ENCODE measurements at regions not wholly inside any gene's neighbourhood (a gene's known extent, or its start where the extent isn't known, plus 50 kb on each side); places are given as distances from the start of the nearest gene placed in this dataset.

DNA sequence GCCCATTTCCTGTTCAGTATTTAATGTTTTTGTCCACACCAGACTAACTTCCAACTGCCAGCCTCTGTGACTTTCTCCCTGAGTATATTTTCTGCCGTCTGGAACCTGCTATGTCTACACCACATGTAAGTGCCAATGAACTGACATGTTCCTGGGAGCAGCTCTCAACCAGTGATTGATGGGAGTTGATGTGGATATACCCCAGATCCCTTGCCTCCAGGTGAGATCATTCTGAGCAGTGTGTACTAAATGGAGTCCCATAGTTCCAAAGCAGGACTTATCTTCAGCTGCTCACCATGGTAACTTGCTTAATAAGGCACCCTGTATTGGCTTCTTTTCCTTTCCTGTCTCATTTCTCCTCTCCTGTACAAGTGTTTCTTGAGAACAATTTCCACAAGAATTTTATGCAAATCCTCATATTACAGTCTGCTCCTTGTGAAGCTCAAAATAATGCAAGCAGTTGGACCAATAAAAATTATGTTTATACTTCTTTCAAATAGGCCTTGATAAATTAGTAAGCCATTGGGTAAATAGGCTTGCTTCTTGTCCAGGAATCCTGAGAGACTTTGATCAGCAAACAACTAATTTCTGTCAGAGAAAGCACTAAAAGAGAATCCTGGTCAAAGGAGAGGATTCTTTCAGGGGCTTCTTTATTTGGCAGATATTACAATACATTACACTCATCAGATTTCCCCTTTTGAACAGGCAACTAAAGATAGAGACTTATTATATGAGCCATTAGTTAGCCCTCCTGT lies 911.7 kb upstream of the NDST4 start:
- Histone ChIP-seq H3K9me3 (no peaks in the 10 kb centered on the region), H3K4me3 (no peak overlapping the region), H3K27ac (no peak overlapping the region), H3K4me1 (replicated peaks) (no peaks in the 10 kb centered on the region), H3K36me3 (no peaks in the 10 kb centered on the region), H3K27me3 (replicated peaks; ENCODE audit: insufficient read depth) (no peaks in the 10 kb centered on the region)
- TF ChIP-seq POLR2AphosphoS5 (IDR thresholded peaks at IDR 0.05) (no peak), POLR2A (IDR thresholded peaks at IDR 0.05) (no peak)
- TF ChIP-seq, protein P1, sequence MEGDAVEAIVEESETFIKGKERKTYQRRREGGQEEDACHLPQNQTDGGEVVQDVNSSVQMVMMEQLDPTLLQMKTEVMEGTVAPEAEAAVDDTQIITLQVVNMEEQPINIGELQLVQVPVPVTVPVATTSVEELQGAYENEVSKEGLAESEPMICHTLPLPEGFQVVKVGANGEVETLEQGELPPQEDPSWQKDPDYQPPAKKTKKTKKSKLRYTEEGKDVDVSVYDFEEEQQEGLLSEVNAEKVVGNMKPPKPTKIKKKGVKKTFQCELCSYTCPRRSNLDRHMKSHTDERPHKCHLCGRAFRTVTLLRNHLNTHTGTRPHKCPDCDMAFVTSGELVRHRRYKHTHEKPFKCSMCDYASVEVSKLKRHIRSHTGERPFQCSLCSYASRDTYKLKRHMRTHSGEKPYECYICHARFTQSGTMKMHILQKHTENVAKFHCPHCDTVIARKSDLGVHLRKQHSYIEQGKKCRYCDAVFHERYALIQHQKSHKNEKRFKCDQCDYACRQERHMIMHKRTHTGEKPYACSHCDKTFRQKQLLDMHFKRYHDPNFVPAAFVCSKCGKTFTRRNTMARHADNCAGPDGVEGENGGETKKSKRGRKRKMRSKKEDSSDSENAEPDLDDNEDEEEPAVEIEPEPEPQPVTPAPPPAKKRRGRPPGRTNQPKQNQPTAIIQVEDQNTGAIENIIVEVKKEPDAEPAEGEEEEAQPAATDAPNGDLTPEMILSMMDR (IDR thresholded peaks at IDR 0.05), result no peak
- intact Hi-C loops (cut with DNase I), result no loop called here
- WGBS, result 46% methylated on average over 1 of the region's 1 CpG
- DNase-seq (ENCODE audit: low spot score), result no peak

DNA sequence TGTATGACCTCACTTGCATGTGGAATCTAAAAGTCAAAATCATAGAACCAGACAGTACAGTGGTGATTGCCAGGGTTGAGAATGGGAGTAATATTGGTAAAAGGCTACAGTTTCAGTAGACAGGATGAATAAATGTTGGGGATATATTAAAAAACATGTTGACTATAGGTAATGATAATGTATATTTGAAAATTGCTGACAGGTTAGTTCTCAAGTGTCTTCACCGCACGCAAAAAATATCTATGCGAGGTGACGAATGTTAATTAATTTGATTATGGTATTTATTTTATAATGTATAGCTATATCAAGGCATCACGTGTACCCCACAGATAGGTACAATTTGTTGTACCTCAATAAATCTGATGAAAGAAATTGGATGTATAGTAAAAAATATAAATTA lies 909.6 kb upstream of the NDST4 start:
- H3K9me3 ChIP-seq, result no peaks in the 10 kb centered on the region
- intact Hi-C loops (cut with DNase I), result no loop called here
- 93% methylated on average over 5 of the region's 5 CpGs for WGBS

DNA sequence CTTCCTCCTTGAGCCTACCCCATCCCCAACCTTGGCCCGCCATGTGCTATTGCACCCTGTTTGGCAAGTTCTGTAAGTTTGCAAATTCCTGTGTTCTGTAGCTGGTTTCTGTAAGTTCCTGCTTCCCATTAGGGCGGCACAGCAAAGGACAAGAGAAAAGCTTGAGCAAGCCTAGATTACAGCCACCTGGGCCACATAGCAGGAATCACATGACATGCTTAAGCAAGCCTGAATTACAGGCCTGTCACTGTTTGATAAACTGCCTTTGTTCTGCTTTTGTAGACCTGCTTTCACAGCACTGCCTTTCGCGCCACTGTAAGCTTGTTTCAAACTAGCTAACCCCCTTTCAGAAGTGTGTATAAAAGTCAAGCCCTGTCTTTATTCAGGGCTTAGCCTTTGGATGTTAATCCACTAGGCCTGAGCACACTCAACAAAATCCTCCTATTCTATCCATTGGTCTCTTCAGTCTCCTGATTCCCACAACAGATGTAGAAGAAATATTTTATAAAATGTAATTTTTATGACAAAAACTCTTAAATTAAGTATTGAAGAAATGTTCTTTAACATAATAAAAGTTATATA lies 906.8 kb upstream of the NDST4 start:
- DNase-seq (ENCODE audit: low spot score), result no peak
- WGBS, result 81% methylated on average over 4 of the region's 4 CpGs
- intact Hi-C loops (cut with DNase I), result no loop called here
- H3K4me1 ChIP-seq (replicated peaks), result no peaks in the 10 kb centered on the region
- TF ChIP-seq, protein P1 (IDR thresholded peaks at IDR 0.05), result no peak
- no peak for TF ChIP-seq POLR2A (IDR thresholded peaks at IDR 0.05)
- TF ChIP-seq POLR2AphosphoS5 (IDR thresholded peaks at IDR 0.05), result no peak
- no peaks in the 10 kb centered on the region for H3K9me3 ChIP-seq
- H3K4me3 ChIP-seq, result no peak overlapping the region
- no peak overlapping the region for H3K27ac ChIP-seq
- no peaks in the 10 kb centered on the region for H3K36me3 ChIP-seq
- no peaks in the 10 kb centered on the region for H3K27me3 ChIP-seq (replicated peaks; ENCODE audit: insufficient read depth)

More for the DNA sequence above, 909.6 kb upstream of the NDST4 start:
- no peaks in the 10 kb centered on the region for H3K27me3 ChIP-seq (replicated peaks; ENCODE audit: insufficient read depth)
- no peaks in the 10 kb centered on the region for H3K36me3 ChIP-seq
- TF ChIP-seq POLR2A (IDR thresholded peaks at IDR 0.05) (no peak), POLR2AphosphoS5 (IDR thresholded peaks at IDR 0.05) (no peak)
- TF ChIP-seq, protein P1 (IDR thresholded peaks at IDR 0.05), result no peak
- H3K4me3 ChIP-seq, result no peak overlapping the region
- no peaks in the 10 kb centered on the region for H3K4me1 ChIP-seq (replicated peaks)
- no peak for DNase-seq (ENCODE audit: low spot score)
- H3K27ac ChIP-seq, result no peak overlapping the region

DNA sequence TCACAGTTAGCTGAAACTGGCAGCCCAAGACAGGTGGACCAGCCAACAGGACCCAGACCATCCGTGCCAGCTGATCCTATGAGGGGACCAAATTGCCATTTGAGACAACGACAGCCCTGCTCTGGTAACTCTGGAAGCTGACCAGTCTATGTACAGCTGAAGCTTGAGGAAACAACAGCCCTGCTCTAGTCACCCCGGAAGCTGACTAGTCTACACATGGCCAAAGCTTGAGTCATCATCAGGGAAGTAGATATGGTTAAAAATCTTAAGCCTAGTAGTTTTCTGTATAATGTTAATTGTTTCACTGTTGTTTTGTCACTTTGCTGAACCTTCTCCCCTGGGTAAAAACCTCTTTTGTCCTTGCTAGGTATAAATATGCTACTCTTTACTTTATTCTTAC lies 905.4 kb upstream of the NDST4 start:
- Histone ChIP-seq H3K27me3 (replicated peaks; ENCODE audit: insufficient read depth) (no peaks in the 10 kb centered on the region), H3K9me3 (no peaks in the 10 kb centered on the region), H3K4me1 (replicated peaks) (no peaks in the 10 kb centered on the region), H3K36me3 (no peaks in the 10 kb centered on the region), H3K27ac (no peak overlapping the region), H3K4me3 (no peak overlapping the region)
- WGBS, result 89% methylated on average over 3 of the region's 3 CpGs
- no peak for DNase-seq (ENCODE audit: low spot score)
- intact Hi-C loops (cut with DNase I), result no loop called here
- TF ChIP-seq, protein P1 (IDR thresholded peaks at IDR 0.05), result no peak
- TF ChIP-seq POLR2A (IDR thresholded peaks at IDR 0.05) (no peak), POLR2AphosphoS5 (IDR thresholded peaks at IDR 0.05) (no peak)

DNA sequence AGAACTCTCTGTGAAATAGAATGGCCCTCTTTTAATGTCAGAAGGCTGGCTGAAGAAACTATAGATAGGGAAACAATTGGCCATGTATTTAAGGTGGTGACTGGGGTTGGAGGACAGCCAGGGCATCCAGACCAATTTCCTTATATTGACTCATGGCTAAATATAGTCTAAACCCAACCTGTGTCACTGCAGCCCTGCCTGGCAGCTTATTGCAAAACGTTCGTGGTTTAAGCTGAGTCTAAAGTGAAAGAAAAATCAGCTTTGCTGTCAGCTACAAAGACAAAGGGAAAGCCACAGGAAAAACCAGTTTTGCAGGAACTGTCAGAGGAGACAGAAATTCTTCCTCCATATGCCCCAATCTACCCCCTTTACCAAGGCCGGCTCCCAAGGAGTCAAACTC lies 902.8 kb upstream of the NDST4 start:
- TF ChIP-seq, protein P1 (IDR thresholded peaks at IDR 0.05), result no peak
- no peak for TF ChIP-seq POLR2A (IDR thresholded peaks at IDR 0.05)
- peak; percentile 27 for DNase-seq (ENCODE audit: low spot score)
- H3K9me3 ChIP-seq, result no peaks in the 10 kb centered on the region
- H3K36me3 ChIP-seq, result no peaks in the 10 kb centered on the region
- no peak overlapping the region for H3K27ac ChIP-seq
- 61% methylated on average over 3 of the region's 3 CpGs for WGBS
- no peak overlapping the region for H3K4me3 ChIP-seq
- no peaks in the 10 kb centered on the region for H3K4me1 ChIP-seq (replicated peaks)
- no peaks in the 10 kb centered on the region for H3K27me3 ChIP-seq (replicated peaks; ENCODE audit: insufficient read depth)
- intact Hi-C loops (cut with DNase I), result no loop called here
